IMR-90 (cell line): ENCODE measurements at regions not wholly inside any gene's neighbourhood (a gene's known extent, or its start where the extent isn't known, plus 50 kb on each side); places are given as distances from the start of the nearest gene placed in this dataset.

Experiments used
- ATAC-seq: fragments of 200-7000 bp; cut with Tn5 transposase; 2 replicates; pipeline ENCODE4 v1.9.1; 2020; ENCODE audit warnings: low read depth, mild to moderate bottlenecking, moderate library complexity
- BruUV-seq: library from RNA; stranded (reverse); fragments of 400-500 nt; replicated peaks from 2 replicates; lab custom pipeline; 2021; lab: Mats Ljungman, UMichigan
- CTCF ChIA-PET: fragments of 300-600 bp; formaldehyde crosslinking; extraction: SDS; loops from one replicate; lab custom pipeline; 2021; ENCODE audit warnings: antibody characterized with exemption; lab: Yijun Ruan, JAX
- POLR2A ChIA-PET: fragments of 300-600 bp; sonication (Branson Sonifier 250); formaldehyde crosslinking; loops from one replicate; lab custom pipeline; 2022; ENCODE audit warnings: antibody characterized with exemption; ENCODE audit not compliant: unreplicated experiment; lab: Charles Lee
- DNase-seq: peaks from one replicate; pipeline ENCODE4 v3.0.0; 2013
- H2AFZ ChIP-seq: replicated peaks from 2 replicates; pipeline ENCODE3; 2013; ENCODE audit warnings: low read length, mild to moderate bottlenecking; ENCODE audit not compliant: poor library complexity
- H2AK5ac ChIP-seq: 2 replicates; pipeline ENCODE4 v1.6.1; 2013; ENCODE audit warnings: low read depth, low read length, inconsistent platforms
- H2AK9ac ChIP-seq: replicated peaks from 2 replicates; pipeline ENCODE3; 2013; ENCODE audit warnings: mild to moderate bottlenecking, low read depth, low read length, moderate library complexity; ENCODE audit not compliant: poor library complexity
- H2BK120ac ChIP-seq: 2 replicates; pipeline ENCODE4 v1.6.1; 2013; ENCODE audit warnings: low read depth, low read length, inconsistent platforms
- H2BK15ac ChIP-seq: 3 replicates; pipeline ENCODE4 v1.6.1; 2013; ENCODE audit warnings: low read depth, low read length, inconsistent platforms
- H2BK20ac ChIP-seq: 2 replicates; pipeline ENCODE4 v1.6.1; 2013; ENCODE audit warnings: low read depth, mild to moderate bottlenecking, inconsistent platforms, low read length, moderate library complexity
- H2BK5ac ChIP-seq: 2 replicates; pipeline ENCODE4 v1.6.1; 2013; ENCODE audit warnings: mild to moderate bottlenecking, low read depth, low read length, inconsistent platforms; ENCODE audit not compliant: poor library complexity, severe bottlenecking
- H3K14ac ChIP-seq: replicated peaks from 2 replicates; pipeline ENCODE4 v1.6.1; 2013; ENCODE audit warnings: low read depth, low read length, inconsistent platforms
- H3K18ac ChIP-seq: 2 replicates; pipeline ENCODE4 v1.6.1; 2013; ENCODE audit warnings: low read depth, low read length, control low read depth
- H3K23ac ChIP-seq: 2 replicates; pipeline ENCODE4 v1.6.1; 2013; ENCODE audit warnings: low read depth, low read length, inconsistent platforms
- H3K27ac ChIP-seq: 2 replicates; pipeline ENCODE4 v1.5.1; 2013; ENCODE audit warnings: mild to moderate bottlenecking, control low read depth, low read length; ENCODE audit not compliant: insufficient read depth
- H3K27me3 ChIP-seq: 2 replicates; pipeline ENCODE4 v1.6.1; 2013; ENCODE audit warnings: low read length; ENCODE audit not compliant: control insufficient read depth, insufficient read depth
- H3K36me3 ChIP-seq: 2 replicates; pipeline ENCODE4 v1.6.1; 2013; ENCODE audit warnings: low read length, mixed read lengths; ENCODE audit not compliant: control insufficient read depth, insufficient read depth
- H3K4ac ChIP-seq: 2 replicates; pipeline ENCODE4 v1.6.1; 2013; ENCODE audit warnings: low read depth, low read length, inconsistent platforms
- H3K4me1 ChIP-seq: 2 replicates; pipeline ENCODE4 v1.6.1; 2013; ENCODE audit warnings: low read length, mixed read lengths; ENCODE audit not compliant: control insufficient read depth, insufficient read depth
- H3K4me2 ChIP-seq: 2 replicates; pipeline ENCODE4 v1.6.1; 2013; ENCODE audit warnings: low read depth, mild to moderate bottlenecking, control low read depth, low read length, moderate library complexity
- H3K4me3 ChIP-seq: 2 replicates; pipeline ENCODE4 v1.5.1; 2013; ENCODE audit warnings: low read depth, mild to moderate bottlenecking, control low read depth, low read length, moderate library complexity; ENCODE audit not compliant: insufficient read depth
- H3K56ac ChIP-seq: 2 replicates; pipeline ENCODE4 v1.6.1; 2013; ENCODE audit warnings: low read length, inconsistent platforms; ENCODE audit not compliant: insufficient read depth; ENCODE audit errors: extremely low read depth
- H3K79me1 ChIP-seq, 2 experiments: 2 replicates each; pipeline ENCODE4 v1.6.1; 2013; ENCODE audit warnings: low read length in 2 of 2, inconsistent platforms in 1 of 2, low read depth in 1 of 2
- H3K9ac ChIP-seq: 2 replicates; pipeline ENCODE4 v1.6.1; 2013; ENCODE audit warnings: low read depth, low read length, control low read depth
- H3K9me1 ChIP-seq: 2 replicates; pipeline ENCODE4 v1.6.1; 2013; ENCODE audit warnings: low read length, inconsistent platforms; ENCODE audit not compliant: insufficient read depth
- H3K9me3 ChIP-seq: 2 replicates; pipeline ENCODE4 v1.6.1; 2013; ENCODE audit warnings: low read length; ENCODE audit not compliant: control insufficient read depth, insufficient read depth
- H4K20me1 ChIP-seq: 2 replicates; pipeline ENCODE4 v1.6.1; 2013; ENCODE audit warnings: low read length, inconsistent platforms; ENCODE audit not compliant: insufficient read depth
- H4K5ac ChIP-seq: 2 replicates; pipeline ENCODE4 v1.6.1; 2013; ENCODE audit warnings: mild to moderate bottlenecking, low read depth, low read length, control low read depth
- H4K8ac ChIP-seq, 2 experiments: 2 replicates each; pipeline ENCODE4 v1.6.1; 2013; ENCODE audit warnings: low read depth in 2 of 2, low read length in 2 of 2, control low read depth in 1 of 2, inconsistent platforms in 1 of 2
- H4K91ac ChIP-seq: 2 replicates; pipeline ENCODE4 v1.6.1; 2013; ENCODE audit warnings: low read depth, low read length, inconsistent platforms; ENCODE audit not compliant: insufficient read depth
- BHLHE40 ChIP-seq: fragments of 150-350 bp; IDR thresholded peaks from 2 replicates; pipeline ENCODE4 v1.6.1; 2016; ENCODE audit warnings: mild to moderate bottlenecking, low read depth, low read length
- CEBPB ChIP-seq: IDR thresholded peaks from 2 replicates; pipeline ENCODE4 v1.6.1; 2012; ENCODE audit warnings: low read depth, low read length, improper control_type of control experiment
- CHD1 ChIP-seq: IDR thresholded peaks from 2 replicates; pipeline ENCODE4 v1.6.1; 2012; ENCODE audit warnings: low read depth, low read length, improper control_type of control experiment
- ELK1 ChIP-seq: fragments of 150-350 bp; IDR thresholded peaks from 2 replicates; pipeline ENCODE4 v1.6.1; 2016; ENCODE audit warnings: low read depth, mild to moderate bottlenecking, low read length, moderate library complexity, borderline replicate concordance
- FOS ChIP-seq: fragments of 150-350 bp; IDR thresholded peaks from 2 replicates; pipeline ENCODE4 v1.6.1; 2016; ENCODE audit warnings: low read depth, low read length
- MAFK ChIP-seq: IDR thresholded peaks from 2 replicates; pipeline ENCODE4 v1.6.1; 2012; ENCODE audit warnings: low read depth, low read length, improper control_type of control experiment
- MAZ ChIP-seq: IDR thresholded peaks from 2 replicates; pipeline ENCODE4 v1.6.1; 2012; ENCODE audit warnings: low read depth, mild to moderate bottlenecking, low read length, improper control_type of control experiment, moderate library complexity, borderline replicate concordance
- MXI1 ChIP-seq: IDR thresholded peaks from 2 replicates; pipeline ENCODE4 v1.6.1; 2012; ENCODE audit warnings: low read depth, mild to moderate bottlenecking, low read length, moderate library complexity, borderline replicate concordance
- NFE2L2 ChIP-seq: fragments of 150-350 bp; IDR thresholded peaks from 2 replicates; pipeline ENCODE4 v1.6.1; 2016; ENCODE audit warnings: low read depth, mild to moderate bottlenecking, low read length
- POLR2A ChIP-seq: IDR thresholded peaks from 2 replicates; pipeline ENCODE4 v1.6.1; 2012; ENCODE audit warnings: mild to moderate bottlenecking, low read depth, low read length
- RAD21 ChIP-seq: IDR thresholded peaks from 2 replicates; pipeline ENCODE4 v1.6.1; 2012; ENCODE audit warnings: low read length, improper control_type of control experiment
- RCOR1 ChIP-seq: IDR thresholded peaks from 2 replicates; pipeline ENCODE4 v1.6.1; 2012; ENCODE audit warnings: mild to moderate bottlenecking, low read length, improper control_type of control experiment; ENCODE audit not compliant: insufficient replicate concordance
- RFX5 ChIP-seq: IDR thresholded peaks from 2 replicates; pipeline ENCODE4 v1.8.0; 2012; ENCODE audit warnings: low read depth, mild to moderate bottlenecking, low read length, moderate library complexity
- WGBS, 2 experiments: methylation state at CpG; one replicate each; pipeline versions ENCODE4 v1.1.5 to v1.1.7; 2013; ENCODE audit warnings: missing lambda C conversion rate in 2 of 2; ENCODE audit not compliant: insufficient read length in 1 of 2; ENCODE audit errors: extremely low coverage in 2 of 2; 5-methylcytosine and 5-hydroxymethylcytosine counted together
- dilution Hi-C: fragments of 300-500 bp; cut with HindIII; formaldehyde crosslinking; loops from one replicate; pipeline ENCODE4 v1.14.3; 2018; ENCODE audit warnings: low sequenced_read_pairs; ENCODE audit not compliant: unreplicated experiment
- in situ Hi-C: fragments of 300-500 bp; cut with MboI; formaldehyde crosslinking; loops from 3 replicates; pipeline ENCODE4 v1.14.3; 2019; ENCODE audit warnings: low sequenced_read_pairs, inconsistent platforms, mixed read lengths
- intact Hi-C: fragments of 100-400 bp; cut with micrococcal nuclease; formaldehyde crosslinking; loops from 2 replicates; pipeline ENCODE4 v1.10.0; 2022
- TF ChIP-seq, protein P1 (sequence below): fragments of 150-350 bp; IDR thresholded peaks from 2 replicates; pipeline ENCODE4 v1.6.1; 2017; ENCODE audit warnings: mild to moderate bottlenecking, antibody characterized with exemption, low read length, low read depth
- TF ChIP-seq, protein P2 (sequence below): conservative IDR thresholded peaks from 2 replicates; pipeline ENCODE4 v1.5.1; 2012; ENCODE audit warnings: mild to moderate bottlenecking, low read depth, low read length, improper control_type of control experiment

- Histone ChIP-seq H3K9me3 (no peaks in the 10 kb centered on the region), H4K91ac (no peak overlapping the region), H2BK5ac (no peak overlapping the region), H3K14ac (no peak overlapping the region), H2BK20ac (peak overlapping the region; percentile 33; the same call in 1 of the 2 replicates), H4K5ac (no peak overlapping the region), H2AFZ (no peak overlapping the region), H3K23ac (no peak overlapping the region), H4K20me1 (no peaks in the 10 kb centered on the region), H3K4me2 (no peak overlapping the region), H2BK120ac (no peak overlapping the region), H3K18ac (no peak overlapping the region), H2AK9ac (no peak overlapping the region), H3K36me3 (no peaks in the 10 kb centered on the region), H3K79me1 (no peaks in the 10 kb centered on the region), H3K9me1 (no peaks in the 10 kb centered on the region; the same call in 1 of the 2 replicates), H2AK5ac (no peak overlapping the region), H3K9ac (no peak overlapping the region), H3K4me1 (no peaks in the 10 kb centered on the region), H3K56ac (no peak overlapping the region), H2BK15ac (no peak overlapping the region), H3K4ac (no peak overlapping the region), H4K8ac (no peak overlapping the region), H3K27ac (no peak overlapping the region), H3K4me3 (no peak overlapping the region), H3K27me3 (no peaks in the 10 kb centered on the region)
- WGBS, 2 experiments: no CpG with 5 or more reads among the region's 4 CpGs
- ChIA-PET POLR2A (no interaction called here), CTCF (no interaction called here)
- no peak for TF ChIP-seq RFX5
- TF ChIP-seq RCOR1: no peak
- TF ChIP-seq BHLHE40: no peak
- no peak for TF ChIP-seq MAFK
- TF ChIP-seq CEBPB: no peak
- no peak for TF ChIP-seq MAZ
- TF ChIP-seq CHD1: no peak
- no peak for TF ChIP-seq POLR2A
- TF ChIP-seq RAD21: no peak
- no peak for TF ChIP-seq ELK1
- no peak for TF ChIP-seq MXI1
- TF ChIP-seq FOS: no peak
- TF ChIP-seq NFE2L2: no peak
- TF ChIP-seq, protein P1, sequence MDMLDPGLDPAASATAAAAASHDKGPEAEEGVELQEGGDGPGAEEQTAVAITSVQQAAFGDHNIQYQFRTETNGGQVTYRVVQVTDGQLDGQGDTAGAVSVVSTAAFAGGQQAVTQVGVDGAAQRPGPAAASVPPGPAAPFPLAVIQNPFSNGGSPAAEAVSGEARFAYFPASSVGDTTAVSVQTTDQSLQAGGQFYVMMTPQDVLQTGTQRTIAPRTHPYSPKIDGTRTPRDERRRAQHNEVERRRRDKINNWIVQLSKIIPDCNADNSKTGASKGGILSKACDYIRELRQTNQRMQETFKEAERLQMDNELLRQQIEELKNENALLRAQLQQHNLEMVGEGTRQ: no peak
- TF ChIP-seq, protein P2, sequence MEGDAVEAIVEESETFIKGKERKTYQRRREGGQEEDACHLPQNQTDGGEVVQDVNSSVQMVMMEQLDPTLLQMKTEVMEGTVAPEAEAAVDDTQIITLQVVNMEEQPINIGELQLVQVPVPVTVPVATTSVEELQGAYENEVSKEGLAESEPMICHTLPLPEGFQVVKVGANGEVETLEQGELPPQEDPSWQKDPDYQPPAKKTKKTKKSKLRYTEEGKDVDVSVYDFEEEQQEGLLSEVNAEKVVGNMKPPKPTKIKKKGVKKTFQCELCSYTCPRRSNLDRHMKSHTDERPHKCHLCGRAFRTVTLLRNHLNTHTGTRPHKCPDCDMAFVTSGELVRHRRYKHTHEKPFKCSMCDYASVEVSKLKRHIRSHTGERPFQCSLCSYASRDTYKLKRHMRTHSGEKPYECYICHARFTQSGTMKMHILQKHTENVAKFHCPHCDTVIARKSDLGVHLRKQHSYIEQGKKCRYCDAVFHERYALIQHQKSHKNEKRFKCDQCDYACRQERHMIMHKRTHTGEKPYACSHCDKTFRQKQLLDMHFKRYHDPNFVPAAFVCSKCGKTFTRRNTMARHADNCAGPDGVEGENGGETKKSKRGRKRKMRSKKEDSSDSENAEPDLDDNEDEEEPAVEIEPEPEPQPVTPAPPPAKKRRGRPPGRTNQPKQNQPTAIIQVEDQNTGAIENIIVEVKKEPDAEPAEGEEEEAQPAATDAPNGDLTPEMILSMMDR: no peak
- DNase-seq (no peak), ATAC-seq (no peak)
- dilution Hi-C loops (no loop called here), intact Hi-C loops (no loop called here), in situ Hi-C loops (no loop called here)
- no TSS peak for BruUV-seq
Measured at GRCh38 chr5:125602184-125602583, 821.0 kb upstream of the GRAMD2B start.
